HS-27A (cell line): ENCODE measurements at regions not wholly inside any gene's neighbourhood (a gene's known extent, or its start where the extent isn't known, plus 50 kb on each side); places are given as distances from the start of the nearest gene placed in this dataset.

Experiments
- DNase-seq: peaks from one replicate; pipeline ENCODE4 v3.0.0-alpha.2; 2012; ENCODE audit warnings: low read depth, missing footprints

DNA sequence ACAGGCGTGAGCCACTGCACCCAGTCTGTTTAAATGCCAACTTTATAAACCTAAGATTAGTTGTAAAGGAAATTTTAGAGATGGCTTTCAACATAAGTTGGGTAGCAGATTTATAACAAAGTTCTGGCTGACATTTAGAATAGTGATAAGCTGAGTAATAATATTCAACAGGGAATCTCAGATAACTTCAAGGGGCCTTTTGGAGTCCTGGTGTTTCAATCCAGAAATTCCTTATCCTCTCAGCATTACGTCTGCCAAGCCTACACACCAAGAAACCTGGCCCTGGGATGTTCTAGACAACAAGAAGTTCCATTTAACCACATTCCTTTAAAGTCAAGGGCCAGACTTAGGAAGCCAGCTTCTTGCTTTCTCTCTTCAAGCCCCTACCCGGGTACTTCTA lies 59.5 kb upstream of the DYRK2 start:
- no peak for DNase-seq

DNA sequence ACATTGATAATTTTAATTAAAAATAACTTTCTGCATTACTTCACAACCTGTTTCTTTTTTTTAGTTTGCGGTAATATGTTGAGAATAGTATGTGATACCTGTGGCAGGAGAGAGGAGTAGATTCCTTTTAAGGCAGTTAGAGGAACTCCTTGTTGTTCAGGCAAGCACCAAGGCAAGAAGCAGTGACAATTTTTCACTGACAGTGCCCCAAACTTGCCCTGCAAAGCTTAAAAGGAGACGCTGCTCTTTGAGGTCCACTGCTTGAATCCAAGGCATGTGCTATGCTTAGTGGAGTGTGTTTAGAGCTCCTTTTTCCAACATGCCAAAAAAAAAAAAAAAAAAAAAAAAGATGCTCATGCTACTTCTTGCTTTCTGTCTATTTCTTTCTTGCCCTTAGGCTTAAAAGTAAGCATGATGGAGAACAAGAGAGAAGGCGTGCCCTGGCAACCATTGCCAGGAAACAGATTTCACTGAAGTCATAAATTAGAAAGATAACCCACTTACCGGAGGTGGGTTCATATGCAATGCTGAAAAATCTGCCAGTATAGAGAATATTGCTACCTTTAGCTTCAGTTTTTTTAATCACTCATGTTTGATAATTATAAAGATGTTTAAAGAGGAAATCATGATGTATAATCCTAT lies 58.3 kb upstream of the DYRK2 start:
- no peak for DNase-seq

DNA sequence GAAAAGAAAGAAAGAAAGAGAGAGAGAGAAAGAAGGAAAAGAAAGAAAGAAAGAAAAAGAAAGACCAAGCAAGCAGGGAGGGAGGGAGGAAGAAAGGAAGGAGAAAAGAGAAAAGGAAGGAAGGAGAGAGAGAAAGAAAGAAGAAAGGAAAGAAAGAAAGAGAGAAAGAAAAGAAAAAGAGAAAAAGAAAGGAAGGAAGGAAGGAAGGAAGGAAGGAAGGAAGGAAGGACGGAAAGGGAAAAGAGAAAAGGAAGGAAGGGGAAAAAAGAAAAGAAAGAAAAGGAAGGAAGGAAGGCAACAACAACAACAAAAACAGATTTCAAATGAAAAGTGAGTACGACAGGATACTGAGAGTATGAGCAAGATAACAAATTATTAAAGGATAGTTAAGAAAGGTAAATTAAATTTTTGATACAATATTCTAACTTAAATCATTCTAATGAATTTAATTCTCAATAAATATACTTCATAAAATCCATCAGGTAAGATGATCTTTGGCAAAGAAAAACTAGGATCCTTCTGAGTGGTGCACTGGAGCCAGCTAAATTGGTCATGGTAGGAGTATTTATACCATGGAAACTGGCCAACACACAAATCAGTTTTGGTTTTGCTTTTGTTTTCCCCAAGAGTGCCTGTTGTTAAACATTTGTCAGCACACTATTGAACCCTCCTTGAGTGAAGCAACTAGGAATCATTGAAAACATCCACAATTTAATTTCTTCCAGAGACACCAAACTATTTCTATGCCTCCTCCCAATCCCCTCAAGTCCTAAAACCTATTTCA lies 56.1 kb upstream of the DYRK2 start:
- DNase-seq = no peak

DNA sequence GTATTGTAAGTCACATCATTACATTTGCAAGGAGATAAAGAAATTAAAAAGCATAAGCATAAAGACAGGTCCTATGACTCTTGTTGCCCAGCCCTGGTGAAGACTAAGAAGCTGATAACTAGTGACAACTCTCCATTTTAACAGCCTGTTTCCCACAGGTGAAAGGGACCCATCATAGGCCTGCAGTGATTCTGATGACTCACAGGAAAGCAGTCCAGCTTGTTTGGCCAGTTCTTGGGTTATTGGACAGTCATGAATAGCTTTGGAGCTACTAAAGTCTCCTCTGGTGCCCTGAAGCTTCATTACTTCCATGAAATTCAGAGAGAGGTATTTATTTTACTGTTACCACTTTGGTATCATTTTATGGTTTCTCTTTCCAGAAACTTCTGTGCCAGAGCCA lies 55.5 kb upstream of the DYRK2 start:
- no peak for DNase-seq

DNA sequence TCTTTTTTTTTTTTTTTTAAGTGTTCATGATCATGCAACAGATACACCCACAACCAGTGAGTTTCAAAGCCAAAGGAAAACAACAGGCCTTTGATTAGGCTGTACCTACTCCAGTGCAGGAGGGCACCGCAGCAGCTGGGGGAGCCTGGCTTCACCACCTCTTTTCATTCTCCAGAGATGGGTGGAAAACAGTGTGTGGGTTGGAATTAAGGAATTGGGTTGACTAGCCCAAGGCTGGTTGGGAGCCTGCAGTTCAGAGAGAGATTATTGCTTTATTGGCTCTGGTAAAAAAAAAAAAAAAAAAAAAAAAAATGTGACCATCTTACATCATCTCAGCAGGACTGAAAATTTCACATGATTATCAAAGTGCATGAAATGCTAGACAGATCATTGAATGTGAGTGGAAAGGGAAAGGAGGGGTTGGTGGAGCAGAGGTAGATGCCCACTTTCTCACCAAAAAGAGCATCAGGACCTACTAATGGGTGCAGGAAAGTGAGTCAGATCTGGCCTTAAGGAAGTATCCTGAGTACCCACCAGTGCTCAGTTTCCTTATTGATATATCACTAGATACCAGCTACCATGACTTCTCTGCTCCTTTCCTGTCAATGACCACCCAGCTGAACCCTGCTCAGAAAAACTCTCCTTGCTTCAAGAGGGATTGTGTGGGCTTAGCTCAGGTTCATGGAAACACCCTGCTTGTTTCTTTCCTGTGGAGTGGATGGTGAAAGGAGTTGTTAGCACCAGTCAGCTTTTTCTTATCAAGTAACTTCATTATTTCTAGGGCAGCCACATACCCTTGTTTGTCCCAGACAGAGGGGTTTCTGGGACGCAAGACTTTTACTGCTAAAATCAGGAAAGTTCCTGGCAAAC lies 54.8 kb upstream of the DYRK2 start:
- DNase-seq = no peak

DNA sequence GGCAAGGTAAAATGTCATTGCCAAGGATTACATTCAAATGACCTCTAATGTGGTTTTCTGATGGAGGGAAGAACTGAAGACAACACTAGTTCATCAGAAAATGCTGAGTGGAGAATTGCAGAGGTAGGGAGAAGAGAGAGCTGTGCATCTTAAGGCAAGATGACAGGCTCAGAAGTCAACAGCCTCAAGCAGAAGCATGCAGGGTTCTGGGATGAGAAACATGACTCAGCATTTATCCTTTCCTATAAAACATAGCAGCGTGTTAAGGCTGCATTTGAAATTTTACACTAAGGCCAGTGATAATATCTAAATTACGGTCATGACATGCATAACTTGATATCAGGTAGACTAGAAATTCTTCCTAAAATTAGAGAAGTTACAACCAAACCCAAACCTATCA lies 53.7 kb upstream of the DYRK2 start:
- no peak for DNase-seq

DNA sequence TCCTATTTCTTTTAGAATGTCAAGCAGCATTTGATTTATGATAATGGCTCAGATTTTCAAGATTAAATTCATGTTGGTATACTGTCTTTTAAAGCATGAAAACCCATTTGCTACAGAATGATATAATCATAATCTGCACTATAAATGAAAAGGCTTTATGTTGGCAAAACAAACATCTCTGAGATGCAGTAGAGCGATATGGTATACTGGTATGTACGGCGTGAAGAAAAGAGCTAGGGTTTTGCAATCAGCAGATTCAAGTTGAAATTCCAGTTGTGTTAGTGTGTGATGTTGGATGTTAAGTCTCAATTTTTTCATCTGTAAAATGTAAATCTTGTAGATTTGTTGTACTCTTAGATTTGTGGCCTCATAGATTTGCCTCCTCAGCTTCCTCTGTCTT lies 53.2 kb upstream of the DYRK2 start:
- no peak for DNase-seq

DNA sequence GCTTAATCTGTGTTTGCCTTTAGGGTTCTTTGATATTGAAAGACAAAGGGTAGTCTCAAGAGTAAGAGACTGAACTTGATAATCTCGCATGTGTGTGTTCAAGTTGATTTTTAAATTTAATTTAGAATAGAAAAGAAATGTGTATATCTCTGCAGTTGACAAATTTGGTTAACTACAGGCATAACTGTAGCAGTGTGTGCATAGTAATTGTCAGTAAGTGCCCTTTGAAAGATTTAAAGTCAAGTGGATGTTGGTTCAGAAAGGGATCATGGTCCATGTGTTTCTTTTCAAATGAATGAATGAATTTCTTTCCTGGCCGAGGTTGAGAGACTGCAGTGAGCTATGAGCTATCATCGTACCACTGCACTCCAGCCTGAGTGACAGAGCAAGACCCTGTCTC lies 49.9 kb upstream of the DYRK2 start:
- DNase-seq = no peak
